ENCODE measurements at regions not wholly inside any gene's neighbourhood (a gene's known extent, or its start where the extent isn't known, plus 50 kb on each side); places are given as distances from the start of the nearest gene placed in this dataset.

- peaks cover 7% of the 10 kb centered on the region for H3K27me3 Mint-ChIP-seq (ENCODE audit: insufficient read depth, unreplicated experiment)
These were observed 55.1 kb upstream of the FAM20C start for GRCh38 chr7:137094-137891.

GRCh38 chr7:139131-139530 is 53.2 kb upstream of the FAM20C start:
- Histone ChIP-seq H3K27me3 (replicated peaks; ENCODE audit: control insufficient read depth, insufficient read depth, low read length) (no peaks in the 10 kb centered on the region), H3K4me3 (ENCODE audit: low read depth, low read length) (no peak overlapping the region), H3K4me1 (no peaks in the 10 kb centered on the region), H3K9me3 (no peaks in the 10 kb centered on the region), H3K36me3 (ENCODE audit: control insufficient read depth, insufficient read depth, low read length) (no peaks in the 10 kb centered on the region)
- BruUV-seq (replicated peaks), result no TSS peak
- TF ChIP-seq, protein P1, sequence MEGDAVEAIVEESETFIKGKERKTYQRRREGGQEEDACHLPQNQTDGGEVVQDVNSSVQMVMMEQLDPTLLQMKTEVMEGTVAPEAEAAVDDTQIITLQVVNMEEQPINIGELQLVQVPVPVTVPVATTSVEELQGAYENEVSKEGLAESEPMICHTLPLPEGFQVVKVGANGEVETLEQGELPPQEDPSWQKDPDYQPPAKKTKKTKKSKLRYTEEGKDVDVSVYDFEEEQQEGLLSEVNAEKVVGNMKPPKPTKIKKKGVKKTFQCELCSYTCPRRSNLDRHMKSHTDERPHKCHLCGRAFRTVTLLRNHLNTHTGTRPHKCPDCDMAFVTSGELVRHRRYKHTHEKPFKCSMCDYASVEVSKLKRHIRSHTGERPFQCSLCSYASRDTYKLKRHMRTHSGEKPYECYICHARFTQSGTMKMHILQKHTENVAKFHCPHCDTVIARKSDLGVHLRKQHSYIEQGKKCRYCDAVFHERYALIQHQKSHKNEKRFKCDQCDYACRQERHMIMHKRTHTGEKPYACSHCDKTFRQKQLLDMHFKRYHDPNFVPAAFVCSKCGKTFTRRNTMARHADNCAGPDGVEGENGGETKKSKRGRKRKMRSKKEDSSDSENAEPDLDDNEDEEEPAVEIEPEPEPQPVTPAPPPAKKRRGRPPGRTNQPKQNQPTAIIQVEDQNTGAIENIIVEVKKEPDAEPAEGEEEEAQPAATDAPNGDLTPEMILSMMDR (IDR thresholded peaks at IDR 0.05; ENCODE audit: insufficient read depth in 1 of 2, low read depth in 1 of 2, low read length in 1 of 2, severe bottlenecking in 1 of 2, unreplicated experiment in 1 of 2), result no peak
- intact Hi-C loops (cut with micrococcal nuclease; ENCODE audit: unreplicated experiment), result no loop called here
- H3K4me1 Mint-ChIP-seq (ENCODE audit: low read depth, unreplicated experiment), result no peaks in the 10 kb centered on the region
- POLR2A ChIA-PET, result no interaction called here
- peaks cover 4% of the 10 kb centered on the region for H3K27me3 Mint-ChIP-seq (ENCODE audit: insufficient read depth, unreplicated experiment)
- DNase-seq, result no peak
- no peaks in the 10 kb centered on the region for H3K9me3 Mint-ChIP-seq (ENCODE audit: unreplicated experiment)
- no peak overlapping the region for H3K4me3 Mint-ChIP-seq (ENCODE audit: unreplicated experiment)
- no peaks in the 10 kb centered on the region for H3K36me3 Mint-ChIP-seq (ENCODE audit: insufficient read depth, unreplicated experiment)
- no peak overlapping the region for H3K27ac Mint-ChIP-seq (ENCODE audit: unreplicated experiment)
- CTCF ChIA-PET, result no interaction called here

More at GRCh38 chr7:137094-137891, 55.1 kb upstream of the FAM20C start:
- Histone ChIP-seq H3K4me1 (no peaks in the 10 kb centered on the region), H3K36me3 (ENCODE audit: control insufficient read depth, insufficient read depth, low read length) (no peaks in the 10 kb centered on the region), H3K4me3 (ENCODE audit: low read depth, low read length) (no peak overlapping the region), H3K27me3 (replicated peaks; ENCODE audit: control insufficient read depth, insufficient read depth, low read length) (no peaks in the 10 kb centered on the region), H3K9me3 (no peaks in the 10 kb centered on the region)
- intact Hi-C loops (cut with micrococcal nuclease; ENCODE audit: unreplicated experiment), result no loop called here
- BruUV-seq (replicated peaks), result no TSS peak
- no peaks in the 10 kb centered on the region for H3K9me3 Mint-ChIP-seq (ENCODE audit: unreplicated experiment)
- ChIA-PET CTCF (no interaction called here), POLR2A (no interaction called here)
- H3K36me3 Mint-ChIP-seq (ENCODE audit: insufficient read depth, unreplicated experiment), result no peaks in the 10 kb centered on the region
- H3K4me3 Mint-ChIP-seq (ENCODE audit: unreplicated experiment), result no peak overlapping the region
- TF ChIP-seq, protein P1 (IDR thresholded peaks at IDR 0.05; ENCODE audit: insufficient read depth in 1 of 2, low read depth in 1 of 2, low read length in 1 of 2, severe bottlenecking in 1 of 2, unreplicated experiment in 1 of 2), result no peak
- H3K27ac Mint-ChIP-seq (ENCODE audit: unreplicated experiment), result no peak overlapping the region
- no peaks in the 10 kb centered on the region for H3K4me1 Mint-ChIP-seq (ENCODE audit: low read depth, unreplicated experiment)
- no peak for DNase-seq

- Mint-ChIP-seq H3K9me3 (ENCODE audit: unreplicated experiment) (no peaks in the 10 kb centered on the region), H3K4me3 (ENCODE audit: unreplicated experiment) (no peak overlapping the region), H3K27ac (ENCODE audit: unreplicated experiment) (no peak overlapping the region), H3K36me3 (ENCODE audit: insufficient read depth, unreplicated experiment) (no peaks in the 10 kb centered on the region), H3K27me3 (ENCODE audit: insufficient read depth, unreplicated experiment) (peaks cover 4% of the 10 kb centered on the region), H3K4me1 (ENCODE audit: low read depth, unreplicated experiment) (no peaks in the 10 kb centered on the region)
- no peaks in the 10 kb centered on the region for H3K27me3 ChIP-seq (replicated peaks; ENCODE audit: control insufficient read depth, insufficient read depth, low read length)
- ChIA-PET CTCF (no interaction called here), POLR2A (no interaction called here)
- intact Hi-C loops (cut with micrococcal nuclease; ENCODE audit: unreplicated experiment), result no loop called here
- TF ChIP-seq, protein P1 (IDR thresholded peaks at IDR 0.05; ENCODE audit: insufficient read depth in 1 of 2, low read depth in 1 of 2, low read length in 1 of 2, severe bottlenecking in 1 of 2, unreplicated experiment in 1 of 2), result no peak
- no peaks in the 10 kb centered on the region for H3K9me3 ChIP-seq
- DNase-seq, result no peak
- H3K4me3 ChIP-seq (ENCODE audit: low read depth, low read length), result no peak overlapping the region
- no TSS peak for BruUV-seq (replicated peaks)
- H3K36me3 ChIP-seq (ENCODE audit: control insufficient read depth, insufficient read depth, low read length), result no peaks in the 10 kb centered on the region
- no peaks in the 10 kb centered on the region for H3K4me1 ChIP-seq
These were observed 52.7 kb upstream of the FAM20C start for GRCh38 chr7:139561-140243.

All from Caco-2 (cell line).